A673 (cell line): ENCODE measurements at regions not wholly inside any gene's neighbourhood (a gene's known extent, or its start where the extent isn't known, plus 50 kb on each side); places are given as distances from the start of the nearest gene placed in this dataset.

ENCODE experiments used
- BruUV-seq: library from RNA; stranded (reverse); fragments of 400-500 nt; replicated peaks from 2 replicates; lab custom pipeline; 2021; lab: Mats Ljungman, UMichigan
- CTCF ChIA-PET: fragments of 300-600 bp; sonication (Branson Sonifier 250); formaldehyde crosslinking; loops from one replicate; lab custom pipeline; 2022; ENCODE audit warnings: antibody characterized with exemption; lab: Charles Lee
- POLR2A ChIA-PET: fragments of 300-600 bp; sonication (Branson Sonifier 250); formaldehyde crosslinking; loops from one replicate; lab custom pipeline; 2022; ENCODE audit warnings: antibody characterized with exemption; ENCODE audit not compliant: low non-redundant PET; lab: Charles Lee
- DNase-seq: peaks from one replicate; pipeline ENCODE4 v3.0.0-alpha.2; 2015; ENCODE audit warnings: low spot score
- H3K27ac ChIP-seq: fragments of 200-600 bp; sonication (generic); 2 replicates; pipeline ENCODE4 v1.5.1; 2016; ENCODE audit warnings: mixed run types, low read depth, mild to moderate bottlenecking, mixed read lengths, antibody characterized with exemption, low read length; ENCODE audit not compliant: poor library complexity, severe bottlenecking
- H3K27me3 ChIP-seq: fragments of 200-600 bp; sonication (generic); replicated peaks from 2 replicates; pipeline ENCODE4 v1.6.1; 2017; ENCODE audit warnings: mixed run types, low read depth, mild to moderate bottlenecking, mixed read lengths, antibody characterized with exemption, low read length; ENCODE audit not compliant: insufficient read depth, poor library complexity
- H3K36me3 ChIP-seq: fragments of 200-600 bp; sonication (generic); 2 replicates; pipeline ENCODE4 v1.6.1; 2016; ENCODE audit warnings: mixed run types, mild to moderate bottlenecking, mixed read lengths, antibody characterized with exemption, low read length; ENCODE audit not compliant: insufficient read depth, poor library complexity, severe bottlenecking
- H3K4me1 ChIP-seq: fragments of 200-600 bp; sonication (generic); 2 replicates; pipeline ENCODE4 v1.6.1; 2017; ENCODE audit warnings: mixed run types, mild to moderate bottlenecking, mixed read lengths, antibody characterized with exemption, low read length; ENCODE audit not compliant: insufficient read depth, poor library complexity, severe bottlenecking
- H3K4me3 ChIP-seq: fragments of 200-600 bp; sonication (generic); 2 replicates; pipeline ENCODE4 v1.5.1; 2016; ENCODE audit warnings: low read depth, mixed run types, mild to moderate bottlenecking, mixed read lengths, low read length; ENCODE audit not compliant: poor library complexity, severe bottlenecking
- H3K9me3 ChIP-seq: fragments of 200-600 bp; sonication (generic); 2 replicates; pipeline ENCODE4 v1.6.1; 2016; ENCODE audit warnings: mixed run types, low read depth, mild to moderate bottlenecking, mixed read lengths, antibody characterized with exemption, low read length; ENCODE audit not compliant: poor library complexity, severe bottlenecking
- CTCF ChIP-seq: fragments of 300-800, 200-600 bp; sonication (generic); conservative IDR thresholded peaks from 2 replicates; pipeline ENCODE4 v1.5.1; 2017; ENCODE audit warnings: low read depth, mild to moderate bottlenecking, antibody characterized with exemption, low read length, moderate library complexity, mixed read lengths
- EZH2 ChIP-seq: fragments of 200-600 bp; sonication (generic); IDR thresholded peaks from 2 replicates; pipeline ENCODE4 v1.6.1; 2017; ENCODE audit warnings: borderline replicate concordance, low read depth, mild to moderate bottlenecking, mixed read lengths, antibody characterized with exemption, low read length; ENCODE audit not compliant: poor library complexity, severe bottlenecking
- intact Hi-C: fragments of 100-400 bp; cut with micrococcal nuclease; formaldehyde crosslinking; loops from one replicate; pipeline ENCODE4 v1.10.0; 2022; ENCODE audit not compliant: unreplicated experiment

DNA sequence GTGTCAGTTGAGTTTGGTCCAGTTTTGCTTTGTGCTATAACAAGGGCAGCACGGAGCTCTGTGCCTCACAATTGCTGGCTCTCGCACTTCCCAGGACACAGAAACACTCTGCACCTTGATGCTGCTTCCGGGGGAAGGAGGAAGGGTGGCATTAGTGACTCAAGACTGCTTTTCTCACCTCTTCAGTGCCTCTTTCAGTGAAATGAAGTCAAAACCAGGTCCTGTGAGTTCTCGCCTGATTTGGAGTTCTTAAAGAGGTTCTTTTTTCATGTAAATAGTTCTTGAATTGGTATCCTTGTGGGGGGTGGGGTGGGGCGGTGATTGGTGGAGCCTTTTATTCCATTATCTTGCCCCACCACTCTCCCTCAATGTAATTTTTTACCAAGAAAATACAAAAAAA, 91.5 kb upstream of the MYT1L start:
- Histone ChIP-seq H3K4me1 (no peaks in the 10 kb centered on the region), H3K27me3 (no peaks in the 10 kb centered on the region), H3K27ac (no peak overlapping the region), H3K36me3 (no peaks in the 10 kb centered on the region), H3K9me3 (no peaks in the 10 kb centered on the region), H3K4me3 (no peak overlapping the region)
- DNase-seq: no peak
- TF ChIP-seq EZH2 (no peak), CTCF (no peak)
- intact Hi-C loops: no loop called here
- ChIA-PET CTCF (no interaction called here), POLR2A (no interaction called here)
- no TSS peak for BruUV-seq

DNA sequence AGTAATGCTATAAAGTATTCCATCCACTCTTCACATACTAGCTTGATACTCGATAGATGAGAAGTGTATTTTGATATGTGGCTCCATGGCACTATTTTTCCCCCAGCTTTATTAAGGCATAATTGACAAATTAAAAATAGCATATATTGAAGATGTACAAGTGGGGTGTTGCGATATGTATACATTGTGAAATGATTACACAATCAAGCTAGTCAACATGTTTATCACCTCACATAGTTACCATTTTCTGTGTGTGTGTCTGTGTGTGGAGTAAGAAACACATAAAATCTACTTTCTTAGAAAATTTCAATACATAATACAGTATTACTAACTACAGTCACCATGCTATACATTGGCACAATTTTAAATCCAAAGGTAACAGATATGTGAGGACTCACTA, 82.5 kb upstream of the MYT1L start:
- intact Hi-C loops: no loop called here
- H3K27me3 ChIP-seq: peaks cover 10% of the 10 kb centered on the region
- H3K27ac ChIP-seq: no peak overlapping the region
- no peaks in the 10 kb centered on the region for H3K36me3 ChIP-seq
- TF ChIP-seq EZH2 (no peak), CTCF (no peak)
- DNase-seq: no peak
- BruUV-seq: no TSS peak
- POLR2A ChIA-PET: no interaction called here
- H3K4me3 ChIP-seq: no peak overlapping the region
- H3K4me1 ChIP-seq: no peaks in the 10 kb centered on the region
- no peaks in the 10 kb centered on the region for H3K9me3 ChIP-seq
- CTCF ChIA-PET: no interaction called here

- no peak for TF ChIP-seq EZH2
- no peak for TF ChIP-seq CTCF
- H3K27ac ChIP-seq: no peak overlapping the region
- H3K27me3 ChIP-seq: peaks cover 10% of the 10 kb centered on the region
- H3K9me3 ChIP-seq: peaks cover 5% of the 10 kb centered on the region
- DNase-seq: no peak
- intact Hi-C loops: no loop called here
- no TSS peak for BruUV-seq
- ChIA-PET POLR2A (no interaction called here), CTCF (no interaction called here)
- H3K36me3 ChIP-seq: no peaks in the 10 kb centered on the region
- H3K4me1 ChIP-seq: no peaks in the 10 kb centered on the region
- no peak overlapping the region for H3K4me3 ChIP-seq
These were observed 79.9 kb upstream of the MYT1L start for GRCh38 chr2:2410987-2411386.
